T47D (cell line): ENCODE measurements at regions not wholly inside any gene's neighbourhood (a gene's known extent, or its start where the extent isn't known, plus 50 kb on each side); places are given as distances from the start of the nearest gene placed in this dataset.
"Not testable (repeated sequence)": the region's sequence is repeated elsewhere in the genome, so short reads cannot be mapped to it uniquely, and the experiment has no call there.

Source experiments
- DNase-seq, 2 experiments: peaks; one replicate each; pipeline versions ENCODE4 v3.0.0 to v3.0.0-alpha.2; 2011 to 2012; ENCODE audit warnings: low read depth in 1 of 2, low spot score in 1 of 2
- JUND ChIP-seq: IDR thresholded peaks from 2 replicates; pipeline ENCODE4 v1.6.1; 2012; ENCODE audit warnings: low read depth
- in situ Hi-C: cut with HindIII; loops from 2 replicates; pipeline ENCODE4 v1.10.0; 2016; ENCODE audit warnings: low sequenced_read_pairs, low pct_unique_long_range_greater_than_20kb

DNA sequence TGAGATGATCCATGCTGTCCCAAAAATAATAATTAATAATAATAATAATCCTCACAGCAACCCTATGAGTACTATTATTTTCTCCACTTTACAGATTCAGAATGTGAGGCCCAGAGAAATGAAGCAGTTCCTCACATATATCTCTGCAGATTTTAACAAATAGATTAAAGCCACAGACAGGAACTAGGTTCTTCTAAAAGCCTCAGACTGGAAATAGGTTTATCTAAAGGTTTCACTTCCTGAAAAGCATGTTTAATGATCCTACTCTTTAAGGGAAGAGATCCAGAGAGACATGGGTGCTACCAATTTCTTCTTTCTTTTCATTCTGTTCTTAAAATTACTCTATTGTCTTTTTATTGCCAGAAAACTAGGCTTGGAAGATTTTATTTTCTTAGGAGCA is 1079.4 kb upstream of the COX7C start:
- in situ Hi-C loops: no loop called here
- no peak for DNase-seq
- no peak for TF ChIP-seq JUND

DNA sequence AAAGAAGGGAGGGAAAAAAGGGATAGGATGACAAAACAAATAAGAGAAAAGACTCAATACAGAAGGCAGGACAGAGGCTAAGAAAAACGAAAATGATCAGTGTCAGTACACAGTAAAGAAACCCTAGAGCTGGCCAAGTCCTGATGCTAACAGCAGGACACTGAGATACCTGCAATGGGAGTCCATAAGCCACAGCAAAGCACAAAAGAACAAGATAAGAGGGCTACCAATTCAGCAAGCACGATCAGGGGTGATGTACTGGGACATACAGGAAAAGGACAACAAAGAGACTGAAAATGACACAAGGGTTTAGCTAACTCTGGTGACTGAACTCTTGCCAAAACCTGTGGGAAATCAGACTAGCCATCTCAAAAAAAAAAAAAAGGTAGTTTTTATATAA is 1072.6 kb upstream of the COX7C start:
- no peak for TF ChIP-seq JUND
- in situ Hi-C loops: no loop called here
- DNase-seq: no peak

DNA sequence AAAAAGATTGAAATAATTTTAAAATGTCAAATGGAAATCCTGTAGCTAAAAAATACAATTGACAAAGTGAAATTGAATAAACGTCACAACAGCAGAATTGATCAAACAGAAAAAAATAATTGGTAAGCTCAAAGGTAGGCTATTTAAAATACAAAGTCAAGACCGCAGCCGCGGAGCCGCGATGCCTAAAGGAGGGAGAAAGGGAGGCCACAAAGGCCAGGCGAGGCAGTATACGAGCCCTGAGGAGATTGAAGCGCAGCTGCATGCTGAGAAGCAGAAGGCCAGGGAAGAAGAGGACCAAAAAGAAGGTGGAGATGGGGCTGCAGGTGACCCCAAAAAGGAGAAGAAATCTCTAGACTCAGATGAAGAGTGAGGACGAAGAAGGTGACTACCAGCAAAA is 1068.5 kb upstream of the COX7C start:
- in situ Hi-C loops: no loop called here
- no peak for DNase-seq
- TF ChIP-seq JUND: no peak

DNA sequence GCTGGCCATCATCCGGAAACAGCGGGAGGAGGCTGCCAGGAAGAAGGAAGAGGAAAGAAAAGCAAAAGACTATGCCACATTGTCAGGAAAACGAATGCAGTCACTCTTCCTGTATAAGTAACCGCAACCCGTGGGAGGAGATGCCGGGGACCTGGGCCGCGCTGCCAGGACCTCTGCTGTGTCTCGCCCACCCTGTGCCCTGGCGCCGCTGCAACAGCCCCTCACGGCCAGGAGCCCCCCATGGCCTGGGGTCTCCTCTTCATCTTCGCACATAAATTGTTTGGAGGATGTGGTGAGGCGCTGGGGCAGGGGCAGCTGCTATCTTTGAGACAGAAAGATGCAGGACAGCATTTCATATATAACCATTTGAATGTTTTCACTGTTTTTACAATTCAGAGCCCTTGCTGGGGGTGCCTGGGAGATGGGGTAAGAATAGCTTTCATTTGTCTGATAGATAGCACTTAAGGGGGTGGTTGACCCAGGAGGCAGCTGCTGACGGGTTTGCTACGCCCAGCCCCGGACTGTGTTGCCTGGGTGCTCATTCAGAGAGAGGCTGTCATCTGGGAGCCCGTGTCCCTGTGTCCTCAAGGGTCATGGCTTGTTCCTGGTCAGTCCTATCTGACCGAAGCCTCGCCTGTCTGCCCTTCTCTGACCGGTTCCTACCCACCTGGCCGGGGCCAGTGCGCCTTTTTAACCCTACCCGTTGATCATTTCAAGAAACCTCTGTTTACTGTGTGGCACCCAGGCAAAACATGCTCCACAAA is 1067.7 kb upstream of the COX7C start:
- in situ Hi-C loops: no loop called here
- no peak for DNase-seq
- no peak for TF ChIP-seq JUND

GRCh38 chr5:85556464-85556863 is 1061.3 kb upstream of the COX7C start:
- TF ChIP-seq JUND: no peak
- in situ Hi-C loops: no loop called here
- no peak for DNase-seq

DNA sequence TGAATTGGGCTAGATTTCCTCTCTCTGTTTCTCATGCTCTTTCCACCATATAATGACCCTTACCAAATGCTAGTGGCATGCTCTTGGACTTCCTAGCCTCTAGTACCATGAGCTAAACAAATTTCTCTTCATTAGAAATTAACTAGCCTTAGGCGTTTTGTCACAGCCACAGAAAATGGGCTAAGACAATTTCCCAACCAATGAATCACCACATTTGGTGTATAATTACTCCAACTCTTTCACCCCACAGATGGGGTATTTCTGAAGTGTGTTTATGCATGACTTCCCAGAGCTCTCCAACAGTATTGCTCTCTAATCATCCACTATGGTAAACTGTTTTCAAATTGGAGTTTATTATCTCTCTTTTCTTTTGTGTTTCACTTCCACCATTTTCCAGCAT is 1041.1 kb upstream of the COX7C start:
- in situ Hi-C loops: no loop called here
- TF ChIP-seq JUND: no peak
- no peak for DNase-seq

- in situ Hi-C loops, DNase-seq: not testable (repeated sequence)
Observed at GRCh38 chr5:85587806-85588205, 1029.9 kb upstream of the COX7C start.

GRCh38 chr5:85588268-85588667 is 1029.5 kb upstream of the COX7C start:
- in situ Hi-C loops, DNase-seq: not testable (repeated sequence)

DNA sequence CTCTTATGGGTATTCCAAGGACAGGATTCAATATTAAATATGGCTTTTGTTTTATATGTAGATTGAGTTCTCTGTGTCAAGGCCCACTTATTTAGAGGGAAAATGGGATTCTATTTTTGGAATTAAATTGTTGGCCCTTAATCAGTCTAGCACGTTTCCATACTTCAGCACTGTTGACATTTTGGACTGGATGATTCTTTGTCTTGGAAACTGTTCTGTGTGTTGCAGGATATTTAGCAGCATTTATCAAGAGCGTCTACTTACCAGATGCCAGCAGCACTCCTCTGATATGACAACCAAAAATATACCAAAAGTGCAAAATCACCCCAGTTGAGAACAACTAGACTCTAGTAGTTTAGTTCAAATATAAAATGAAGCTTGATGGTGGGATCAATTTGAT is 1027.0 kb upstream of the COX7C start:
- no peak for TF ChIP-seq JUND
- DNase-seq: no peak
- in situ Hi-C loops: no loop called here

- in situ Hi-C loops: no loop called here
Observed at GRCh38 chr5:85591311-85591710, 1026.4 kb upstream of the COX7C start.

DNA sequence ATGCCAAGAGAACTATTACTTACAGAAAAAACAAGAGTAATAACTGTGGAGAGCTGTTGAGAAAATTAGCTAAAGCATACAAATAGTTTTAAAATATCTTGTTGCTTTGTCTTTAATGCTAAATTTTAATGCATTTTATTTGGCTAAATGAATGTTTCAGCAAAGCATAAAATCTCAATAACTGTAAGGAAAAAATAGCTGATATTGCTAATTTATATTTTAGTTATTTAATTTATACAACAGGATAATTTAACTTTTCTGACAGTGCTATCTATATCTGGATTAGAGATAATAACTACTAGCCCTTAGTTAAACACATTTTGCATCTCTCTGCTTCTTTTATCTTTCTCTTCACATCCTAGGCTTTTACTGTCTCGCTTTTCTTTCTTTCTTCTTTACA is 1014.9 kb upstream of the COX7C start:
- TF ChIP-seq JUND: no peak
- in situ Hi-C loops: no loop called here
- no peak for DNase-seq

More at GRCh38 chr5:85591311-85591710, 1026.4 kb upstream of the COX7C start:
- DNase-seq: no peak
- TF ChIP-seq JUND: no peak

DNA sequence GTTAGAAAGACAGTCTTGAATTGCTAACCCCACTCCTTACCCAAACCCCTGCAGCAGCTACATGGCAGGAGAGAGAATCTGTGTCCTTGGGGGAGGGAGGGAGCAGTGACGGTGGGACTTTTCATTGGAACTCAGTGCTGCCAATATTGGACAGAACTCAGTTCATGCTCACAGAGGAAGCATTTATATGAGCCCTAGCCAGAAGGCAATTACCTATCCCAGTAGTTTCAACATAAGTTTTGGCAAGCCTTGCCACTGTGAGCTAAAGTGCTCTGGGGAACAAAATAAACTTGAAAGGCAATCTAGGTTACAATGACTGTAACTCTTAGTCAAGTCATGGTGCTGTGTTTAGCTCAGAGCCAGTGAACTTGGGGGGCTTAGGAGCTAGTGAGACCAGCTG is 1013.4 kb upstream of the COX7C start:
- no peak for TF ChIP-seq JUND
- in situ Hi-C loops: no loop called here
- DNase-seq: peak; percentile 3 to 76

DNA sequence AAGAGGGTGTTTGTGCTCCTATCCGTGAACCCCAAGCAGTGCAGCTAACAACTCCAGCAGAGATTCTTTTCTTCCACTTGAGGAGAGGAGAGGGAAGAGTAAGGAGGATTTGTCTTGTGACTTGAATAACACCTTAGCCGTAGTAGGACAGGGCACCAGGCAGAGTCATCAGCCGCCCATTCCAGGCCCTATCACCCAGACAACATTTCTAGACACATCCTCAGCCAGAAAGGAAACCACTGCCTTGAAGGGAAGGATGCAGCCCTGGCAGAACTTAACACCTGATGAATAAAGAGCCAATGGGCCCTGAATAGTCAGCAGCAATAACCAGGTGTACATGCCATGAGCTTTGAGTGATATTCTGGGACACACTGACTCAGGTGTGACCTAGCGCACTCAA is 1013.0 kb upstream of the COX7C start:
- no peak for TF ChIP-seq JUND
- DNase-seq: no peak
- in situ Hi-C loops: no loop called here

GRCh38 chr5:85605381-85605780 is 1012.4 kb upstream of the COX7C start:
- DNase-seq: no peak
- in situ Hi-C loops: no loop called here
- TF ChIP-seq JUND: no peak

GRCh38 chr5:85614489-85614888 is 1003.3 kb upstream of the COX7C start:
- no peak for TF ChIP-seq JUND
- DNase-seq: no peak
- in situ Hi-C loops: no loop called here
